ENCODE measurements at regions not wholly inside any gene's neighbourhood (a gene's known extent, or its start where the extent isn't known, plus 50 kb on each side); places are given as distances from the start of the nearest gene placed in this dataset.
A peak's percentile ranks its signal among the peaks of the same experiment; 100 is the strongest.

DNA sequence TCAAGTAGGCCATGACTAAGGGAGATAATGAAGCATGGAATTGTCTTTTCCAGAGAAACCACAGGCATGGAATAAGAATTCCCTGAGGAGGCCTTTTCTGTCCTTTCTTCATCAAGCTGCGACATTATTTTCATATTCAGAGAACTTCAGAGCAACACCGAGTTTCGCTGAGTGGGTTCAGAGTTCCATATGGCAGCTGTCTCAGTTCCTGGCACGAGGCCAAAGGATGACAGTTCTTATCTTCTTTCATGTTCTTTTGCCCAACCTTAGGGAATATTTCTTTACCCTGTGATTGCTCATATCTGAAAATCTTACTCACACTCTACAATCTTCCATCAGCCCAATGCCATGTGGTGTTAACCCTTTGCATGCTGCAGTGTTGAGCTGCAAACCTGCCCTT lies 135.3 kb upstream of the BMP2 start:
- peak in 5 of 11 donors; percentile 3 to 28 (median 11) for DNase-seq (ENCODE audit: extremely low read depth in 1 of 11, low read depth in 9 of 11, low spot score in 4 of 11)

DNA sequence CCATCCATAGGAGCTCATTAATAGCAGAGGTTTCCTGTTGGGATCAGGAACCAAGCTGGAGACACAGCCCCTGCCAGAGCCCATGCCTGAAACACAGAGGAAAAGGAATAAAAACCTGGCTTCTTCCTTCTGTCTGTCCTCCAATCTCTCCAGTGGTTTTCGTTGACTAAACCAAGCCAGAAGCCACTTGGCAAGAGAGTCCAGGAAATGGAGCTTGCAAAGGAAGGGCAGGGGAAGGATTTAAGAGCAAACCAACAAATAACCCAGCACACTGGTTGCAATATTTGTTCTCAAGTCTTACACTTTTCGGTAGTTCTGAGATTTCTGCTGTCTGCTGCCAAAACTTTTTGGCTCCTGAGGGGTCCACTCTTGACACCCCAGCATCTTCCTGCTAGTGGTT lies 137.0 kb upstream of the BMP2 start:
- no peak for DNase-seq (ENCODE audit: extremely low read depth in 1 of 11, low read depth in 9 of 11, low spot score in 4 of 11)

DNA sequence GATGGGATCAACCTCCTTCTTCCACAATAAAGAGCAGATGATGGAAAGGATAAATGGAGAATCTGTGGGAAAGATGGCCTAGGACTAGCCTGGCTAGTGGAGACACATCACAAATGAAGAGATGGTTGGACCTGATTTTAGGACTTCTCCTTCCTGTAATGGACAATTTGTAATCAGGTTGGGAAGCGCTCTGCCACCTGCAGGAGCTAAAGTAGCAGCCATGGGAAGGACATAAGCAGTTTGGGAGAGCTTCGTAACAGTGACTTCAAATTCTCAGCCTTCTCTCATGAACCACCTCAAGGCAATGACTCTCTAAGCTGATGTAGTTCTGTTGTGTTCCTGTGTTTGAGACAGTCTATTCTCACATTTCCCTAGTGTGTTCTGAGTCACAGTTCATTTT lies 137.9 kb upstream of the BMP2 start:
- no peak for DNase-seq (ENCODE audit: extremely low read depth in 1 of 11, low read depth in 9 of 11, low spot score in 4 of 11)

DNA sequence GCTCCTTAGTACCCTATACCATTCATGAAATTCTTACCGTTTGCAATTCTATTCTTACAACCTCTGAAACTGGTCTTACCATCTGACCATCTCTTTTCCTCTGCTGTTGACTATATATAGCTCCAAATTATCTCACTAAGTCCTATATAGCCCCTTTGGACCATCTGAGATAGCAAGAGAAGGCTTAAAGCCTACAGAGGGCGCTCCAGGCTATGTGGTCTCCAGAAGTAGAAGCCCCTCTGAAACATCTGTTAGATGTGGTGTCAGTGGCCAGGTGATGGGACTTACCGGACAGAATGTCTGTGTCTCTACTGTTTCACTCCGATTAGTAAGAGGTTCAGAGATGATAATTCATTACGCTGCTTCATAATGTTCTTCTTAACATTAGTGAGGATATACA lies 140.7 kb upstream of the BMP2 start:
- no peak for DNase-seq (ENCODE audit: extremely low read depth in 1 of 11, low read depth in 9 of 11, low spot score in 4 of 11)

DNA sequence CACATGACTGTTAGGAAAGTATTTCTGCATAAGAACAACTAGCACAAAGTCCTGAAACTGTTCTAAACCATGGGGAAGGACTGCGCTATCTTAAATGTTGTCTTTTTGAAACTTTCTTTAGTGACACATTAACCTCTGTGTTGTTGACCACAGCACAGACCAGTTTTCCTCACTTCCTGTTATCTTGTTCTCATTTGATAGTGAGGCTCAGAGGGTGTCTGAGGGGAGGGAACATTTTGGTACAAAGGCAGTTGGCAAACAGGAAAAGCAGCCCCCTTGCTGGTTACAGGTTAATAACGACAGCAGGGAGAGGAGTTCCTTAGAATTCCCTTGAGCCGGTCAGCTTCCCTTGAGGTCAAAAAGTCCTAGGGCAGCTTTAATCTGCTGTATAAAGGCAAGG lies 143.5 kb upstream of the BMP2 start:
- peak in 2 of 11 donors; percentile 13 to 15 for DNase-seq (ENCODE audit: extremely low read depth in 1 of 11, low read depth in 9 of 11, low spot score in 4 of 11)

- no peak for DNase-seq (ENCODE audit: extremely low read depth in 1 of 11, low read depth in 9 of 11, low spot score in 4 of 11)
Measured at GRCh38 chr20:6622041-6622440, 145.4 kb upstream of the BMP2 start.

GRCh38 chr20:6618051-6618450 lies 149.4 kb upstream of the BMP2 start:
- no peak for DNase-seq (ENCODE audit: extremely low read depth in 1 of 11, low read depth in 9 of 11, low spot score in 4 of 11)

- DNase-seq (ENCODE audit: extremely low read depth in 1 of 11, low read depth in 9 of 11, low spot score in 4 of 11): no peak
Measured at GRCh38 chr20:6616421-6616820, 151.1 kb upstream of the BMP2 start.

GRCh38 chr20:6614836-6615235 lies 152.7 kb upstream of the BMP2 start:
- DNase-seq (ENCODE audit: extremely low read depth in 1 of 11, low read depth in 9 of 11, low spot score in 4 of 11): no peak

- no peak for DNase-seq (ENCODE audit: extremely low read depth in 1 of 11, low read depth in 9 of 11, low spot score in 4 of 11)
Measured at GRCh38 chr20:6613280-6613861, 154.1 kb upstream of the BMP2 start.

- DNase-seq (ENCODE audit: extremely low read depth in 1 of 11, low read depth in 9 of 11, low spot score in 4 of 11): no peak
Measured at GRCh38 chr20:6612606-6612923, 154.9 kb upstream of the BMP2 start.

DNA sequence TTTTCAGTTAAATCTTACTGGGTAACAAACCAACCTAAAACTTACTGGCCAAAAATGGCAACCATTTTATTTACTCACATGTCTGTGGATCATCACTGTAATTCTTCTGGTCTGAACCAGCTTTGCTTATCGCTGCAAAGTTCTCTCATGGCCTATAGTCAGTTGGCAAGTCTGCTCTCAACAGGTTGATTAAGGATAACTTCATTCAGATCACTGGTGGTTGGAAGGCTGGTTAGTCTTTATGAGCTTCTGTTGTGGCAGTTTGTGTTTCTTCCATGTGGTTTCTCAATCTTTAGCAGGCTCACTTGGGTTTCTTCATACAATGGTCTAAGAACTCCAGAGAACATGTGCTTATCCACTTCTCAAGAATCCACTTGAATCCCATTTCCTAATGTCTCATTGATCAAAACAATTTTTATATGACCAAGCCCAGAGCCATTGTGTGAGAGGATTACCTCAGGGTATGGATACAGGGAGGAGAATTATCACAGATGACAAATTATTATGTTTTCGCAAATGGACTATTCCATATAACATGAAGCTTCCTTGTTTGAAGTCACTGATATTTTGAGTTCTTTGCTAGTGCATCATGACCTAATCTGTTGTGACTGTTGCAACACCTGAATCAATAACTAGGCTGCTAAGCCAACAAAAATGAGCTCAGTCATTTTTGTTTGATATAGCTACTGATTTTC lies 155.4 kb upstream of the BMP2 start:
- no peak for DNase-seq (ENCODE audit: extremely low read depth in 1 of 11, low read depth in 9 of 11, low spot score in 4 of 11)

DNA sequence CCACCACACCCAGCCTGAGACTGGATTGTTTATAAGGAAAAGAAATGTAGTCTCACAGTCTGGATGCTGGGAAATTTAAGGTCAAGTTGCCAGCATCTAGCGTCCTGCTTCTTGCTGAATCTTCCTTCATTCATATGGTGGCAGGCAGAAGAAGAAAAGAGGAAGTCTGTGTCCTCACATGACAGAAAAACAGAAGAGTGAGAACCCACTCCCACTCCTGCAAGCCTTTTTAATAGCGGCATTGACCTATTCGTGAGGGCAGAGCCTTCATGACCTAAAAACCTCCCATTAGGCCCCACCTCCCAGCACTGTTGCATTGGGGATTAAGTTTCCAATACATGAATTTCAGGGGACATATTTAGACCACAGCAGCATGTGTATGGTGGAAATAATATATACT lies 160.8 kb upstream of the BMP2 start:
- DNase-seq (ENCODE audit: extremely low read depth in 1 of 11, low read depth in 9 of 11, low spot score in 4 of 11): no peak

DNA sequence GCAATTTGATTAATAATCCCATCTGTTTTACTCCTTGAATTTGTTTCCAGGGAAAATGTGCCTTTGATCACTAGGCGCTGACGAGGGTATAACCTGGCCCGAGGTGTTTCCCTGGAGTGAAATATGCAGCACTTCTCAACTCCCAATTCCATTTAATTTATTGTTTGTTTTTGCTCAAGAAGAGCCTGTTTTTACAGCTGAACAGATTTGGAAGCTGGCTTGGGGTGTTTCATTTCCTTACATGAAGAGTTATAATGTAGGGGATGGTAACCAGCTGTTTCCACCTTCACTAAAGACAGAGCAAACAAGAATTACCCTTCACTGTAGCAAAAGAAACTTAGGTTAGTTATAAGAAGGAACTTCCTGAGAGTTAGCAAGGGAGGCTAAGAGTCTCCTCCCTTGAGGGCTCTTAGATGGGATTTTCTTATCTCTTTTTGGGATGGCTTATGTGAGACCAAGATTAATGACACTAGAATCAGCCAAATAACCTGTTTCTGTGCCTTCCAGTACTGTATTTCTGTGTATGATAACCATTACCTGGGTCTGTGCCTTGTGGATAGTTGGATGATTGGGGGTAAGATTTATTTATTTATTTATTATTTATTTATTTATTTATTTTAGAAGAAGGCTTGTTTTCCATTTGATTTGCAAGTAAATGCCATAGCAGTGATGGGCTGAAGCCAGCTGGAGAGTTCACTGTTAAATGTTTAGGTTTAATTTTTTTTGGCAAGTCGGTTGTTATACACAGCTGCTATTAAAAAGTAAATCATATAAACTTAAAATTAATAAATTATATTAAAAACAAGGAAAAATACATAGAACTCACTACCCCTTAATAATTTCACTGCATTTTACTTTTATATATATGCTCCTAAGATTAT lies 162.2 kb upstream of the BMP2 start:
- peak in 10 of 11 donors; percentile 32 to 62 (median 48) for DNase-seq (ENCODE audit: extremely low read depth in 1 of 11, low read depth in 9 of 11, low spot score in 4 of 11)

- DNase-seq (ENCODE audit: extremely low read depth in 1 of 11, low read depth in 9 of 11, low spot score in 4 of 11): no peak
Measured at GRCh38 chr20:6604179-6604578, 163.3 kb upstream of the BMP2 start.

- DNase-seq (ENCODE audit: extremely low read depth in 1 of 11, low read depth in 9 of 11, low spot score in 4 of 11): no peak
Measured at GRCh38 chr20:6599876-6600735, 167.4 kb upstream of the BMP2 start.

- no peak for DNase-seq (ENCODE audit: extremely low read depth in 1 of 11, low read depth in 9 of 11, low spot score in 4 of 11)
Measured at GRCh38 chr20:6595704-6596103, 171.8 kb upstream of the BMP2 start.

DNA sequence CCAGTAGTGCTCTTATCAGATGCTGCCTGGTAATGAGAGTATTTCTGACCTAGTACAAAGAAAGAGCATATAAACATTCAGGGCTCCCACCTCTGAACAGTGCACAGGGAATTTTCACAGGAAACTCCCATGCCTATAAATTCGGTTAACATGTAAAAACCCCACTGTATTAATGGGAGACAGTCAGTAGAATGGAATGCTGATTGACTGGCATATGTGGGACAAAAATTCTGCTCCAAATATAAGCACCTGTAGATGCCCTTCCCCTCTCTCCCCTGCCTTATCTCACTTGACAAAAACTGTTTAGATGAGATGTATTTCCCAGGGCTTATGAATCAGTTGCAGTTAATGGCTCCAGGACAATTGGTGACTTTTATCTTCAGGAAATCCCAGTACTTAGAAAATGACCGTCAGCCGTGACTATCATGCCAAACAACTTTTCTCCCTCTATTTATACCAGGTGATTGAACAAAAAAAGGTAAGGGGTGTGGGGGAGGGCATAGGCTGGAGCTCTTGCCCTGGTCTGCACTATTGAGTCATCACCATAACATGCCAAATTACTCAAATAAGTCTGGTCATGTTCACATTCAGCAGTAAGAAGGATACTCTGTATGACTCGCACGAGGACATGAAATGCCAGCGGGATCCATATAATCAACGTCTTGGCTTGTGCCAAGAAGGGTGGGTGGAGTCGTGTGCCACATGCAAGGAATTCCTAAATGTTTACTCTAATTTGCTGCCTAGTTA lies 176.4 kb upstream of the BMP2 start:
- no peak for DNase-seq (ENCODE audit: extremely low read depth in 1 of 11, low read depth in 9 of 11, low spot score in 4 of 11)

DNA sequence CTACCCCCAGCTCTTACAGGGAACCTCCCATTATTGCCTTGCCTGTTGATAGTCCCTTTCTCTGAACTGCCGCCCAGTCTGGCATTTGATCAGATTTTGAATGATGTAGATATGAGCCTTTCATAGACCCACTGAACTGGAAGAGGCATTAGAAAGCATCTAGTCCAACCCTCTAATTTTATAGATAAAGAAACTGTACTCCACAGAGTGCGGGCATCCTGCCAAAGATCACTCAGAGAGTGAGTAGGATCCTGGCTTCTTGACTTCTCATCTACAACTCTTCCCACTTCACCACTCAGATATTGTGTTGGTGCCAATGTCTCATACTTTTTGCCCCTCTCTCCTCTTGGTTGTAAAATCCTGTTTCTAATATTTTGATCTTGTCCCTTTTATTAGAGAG lies 179.2 kb upstream of the BMP2 start:
- DNase-seq (ENCODE audit: extremely low read depth in 1 of 11, low read depth in 9 of 11, low spot score in 4 of 11): no peak

Data from renal cortex interstitium (tissue), 11 donors.